ENCODE measurements at regions not wholly inside any gene's neighbourhood (a gene's known extent, or its start where the extent isn't known, plus 50 kb on each side); places are given as distances from the start of the nearest gene placed in this dataset.

- H3K4me1 ChIP-seq = peaks cover 5% of the 10 kb centered on the region; the same call in 2 of the 3 replicates
- no peaks in the 10 kb centered on the region for H3K9me3 ChIP-seq
- FAIRE-seq (no peak), ATAC-seq (no peak), DNase-seq (ENCODE audit: low read depth in 1 of 2, low spot score in 1 of 2) (no peak)
- POLR2A ChIA-PET = no interaction called here
- H3K4me3 ChIP-seq = no peak overlapping the region
- WGBS (ENCODE audit: missing lambda C conversion rate) = 82% methylated on average over 6 of the region's 6 CpGs
- no peak overlapping the region for H3K27ac ChIP-seq
- TF ChIP-seq BHLHE40 (IDR thresholded peaks at IDR 0.05; ENCODE audit: low read depth, low read length) = no peak
- TF ChIP-seq RNF2 (IDR thresholded peaks at IDR 0.05; ENCODE audit: borderline replicate concordance, low read depth) = no peak
- no peak for TF ChIP-seq TP53 (CRISPR knock-in tag; IDR thresholded peaks at IDR 0.05)
- TF ChIP-seq, protein P1, sequence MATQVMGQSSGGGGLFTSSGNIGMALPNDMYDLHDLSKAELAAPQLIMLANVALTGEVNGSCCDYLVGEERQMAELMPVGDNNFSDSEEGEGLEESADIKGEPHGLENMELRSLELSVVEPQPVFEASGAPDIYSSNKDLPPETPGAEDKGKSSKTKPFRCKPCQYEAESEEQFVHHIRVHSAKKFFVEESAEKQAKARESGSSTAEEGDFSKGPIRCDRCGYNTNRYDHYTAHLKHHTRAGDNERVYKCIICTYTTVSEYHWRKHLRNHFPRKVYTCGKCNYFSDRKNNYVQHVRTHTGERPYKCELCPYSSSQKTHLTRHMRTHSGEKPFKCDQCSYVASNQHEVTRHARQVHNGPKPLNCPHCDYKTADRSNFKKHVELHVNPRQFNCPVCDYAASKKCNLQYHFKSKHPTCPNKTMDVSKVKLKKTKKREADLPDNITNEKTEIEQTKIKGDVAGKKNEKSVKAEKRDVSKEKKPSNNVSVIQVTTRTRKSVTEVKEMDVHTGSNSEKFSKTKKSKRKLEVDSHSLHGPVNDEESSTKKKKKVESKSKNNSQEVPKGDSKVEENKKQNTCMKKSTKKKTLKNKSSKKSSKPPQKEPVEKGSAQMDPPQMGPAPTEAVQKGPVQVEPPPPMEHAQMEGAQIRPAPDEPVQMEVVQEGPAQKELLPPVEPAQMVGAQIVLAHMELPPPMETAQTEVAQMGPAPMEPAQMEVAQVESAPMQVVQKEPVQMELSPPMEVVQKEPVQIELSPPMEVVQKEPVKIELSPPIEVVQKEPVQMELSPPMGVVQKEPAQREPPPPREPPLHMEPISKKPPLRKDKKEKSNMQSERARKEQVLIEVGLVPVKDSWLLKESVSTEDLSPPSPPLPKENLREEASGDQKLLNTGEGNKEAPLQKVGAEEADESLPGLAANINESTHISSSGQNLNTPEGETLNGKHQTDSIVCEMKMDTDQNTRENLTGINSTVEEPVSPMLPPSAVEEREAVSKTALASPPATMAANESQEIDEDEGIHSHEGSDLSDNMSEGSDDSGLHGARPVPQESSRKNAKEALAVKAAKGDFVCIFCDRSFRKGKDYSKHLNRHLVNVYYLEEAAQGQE (IDR thresholded peaks at IDR 0.05) = no peak
- no peak for TF ChIP-seq MAX (IDR thresholded peaks at IDR 0.05)
- no peak for TF ChIP-seq FOXS1 (CRISPR knock-in tag; IDR thresholded peaks at IDR 0.05)
- no peak for TF ChIP-seq SMC3 (IDR thresholded peaks at IDR 0.05)
- TF ChIP-seq CHD2 (IDR thresholded peaks at IDR 0.05; ENCODE audit: low read length, partially characterized antibody) = no peak
- no peak for TF ChIP-seq FOSB (CRISPR knock-in tag; IDR thresholded peaks at IDR 0.05)
- no peak for TF ChIP-seq KDM1A (IDR thresholded peaks at IDR 0.05; ENCODE audit: low read depth)
- TF ChIP-seq POLR2AphosphoS2 (conservative IDR thresholded peaks at IDR 0.05; ENCODE audit: low read length) = no peak
- TF ChIP-seq, protein P2, sequence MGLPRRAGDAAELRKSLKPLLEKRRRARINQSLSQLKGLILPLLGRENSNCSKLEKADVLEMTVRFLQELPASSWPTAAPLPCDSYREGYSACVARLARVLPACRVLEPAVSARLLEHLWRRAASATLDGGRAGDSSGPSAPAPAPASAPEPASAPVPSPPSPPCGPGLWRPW (IDR thresholded peaks at IDR 0.05) = no peak
- no peak for TF ChIP-seq CHD4 (IDR thresholded peaks at IDR 0.05; ENCODE audit: borderline replicate concordance)
- CTCF ChIA-PET = interaction anchor here (0.6 to 1.9 kb wide), 4 partner anchors 72 to 304 kb away, joined by 3 to 7 read pairs (median 3); no protein-coding TSS in a partner anchor
- H3K4me2 ChIP-seq = no peak overlapping the region
These were observed 263.9 kb downstream of the GLI2 start for GRCh38 chr2:120999377-121000097.

GRCh38 chr2:121000804-121001203 is 265.1 kb downstream of the GLI2 start:
- FAIRE-seq = no peak
- POLR2A ChIA-PET = no interaction called here
- CTCF ChIA-PET = interaction anchor here (1.0 kb wide), 1 partner anchor 75 kb away, joined by 3 read pairs; no protein-coding TSS in a partner anchor
- Histone ChIP-seq H3K9me3 (no peaks in the 10 kb centered on the region), H3K4me3 (no peak overlapping the region), H3K27ac (no peak overlapping the region), H3K4me2 (no peak overlapping the region), H3K4me1 (no peaks in the 10 kb centered on the region)
- 54% methylated on average over 3 of the region's 3 CpGs for WGBS (ENCODE audit: missing lambda C conversion rate)
- no peak for DNase-seq (ENCODE audit: low read depth in 1 of 2, low spot score in 1 of 2)
- ATAC-seq = no peak
- TF ChIP-seq POLR2A (IDR thresholded peaks at IDR 0.05; ENCODE audit: low read length) = no peak
- TF ChIP-seq MYC (IDR thresholded peaks at IDR 0.05; ENCODE audit: borderline replicate concordance, low read length) = no peak
- no peak for TF ChIP-seq KDM5A (IDR thresholded peaks at IDR 0.05)
- no peak for TF ChIP-seq RFX5 (IDR thresholded peaks at IDR 0.05)
- TF ChIP-seq ZC3H11A (IDR thresholded peaks at IDR 0.05) = no peak
- TF ChIP-seq FOSB (CRISPR knock-in tag; IDR thresholded peaks at IDR 0.05) = no peak
- TF ChIP-seq, protein P2 (IDR thresholded peaks at IDR 0.05) = no peak
- no peak for TF ChIP-seq EP300 (IDR thresholded peaks at IDR 0.05)
- no peak for TF ChIP-seq JUNB (IDR thresholded peaks at IDR 0.05)
- TF ChIP-seq MAFK (IDR thresholded peaks at IDR 0.05; ENCODE audit: partially characterized antibody) = no peak
- TF ChIP-seq EHMT2 (IDR thresholded peaks at IDR 0.05; ENCODE audit: low read depth) = no peak
- no peak for TF ChIP-seq PHF8 (IDR thresholded peaks at IDR 0.05; ENCODE audit: borderline replicate concordance, low read depth)
- no peak for TF ChIP-seq ZSCAN20 (CRISPR knock-in tag; IDR thresholded peaks at IDR 0.05)
- TF ChIP-seq, protein P3, sequence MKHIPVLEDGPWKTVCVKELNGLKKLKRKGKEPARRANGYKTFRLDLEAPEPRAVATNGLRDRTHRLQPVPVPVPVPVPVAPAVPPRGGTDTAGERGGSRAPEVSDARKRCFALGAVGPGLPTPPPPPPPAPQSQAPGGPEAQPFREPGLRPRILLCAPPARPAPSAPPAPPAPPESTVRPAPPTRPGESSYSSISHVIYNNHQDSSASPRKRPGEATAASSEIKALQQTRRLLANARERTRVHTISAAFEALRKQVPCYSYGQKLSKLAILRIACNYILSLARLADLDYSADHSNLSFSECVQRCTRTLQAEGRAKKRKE (CRISPR knock-in tag; IDR thresholded peaks at IDR 0.05; ENCODE audit: low read depth) = no peak
- TF ChIP-seq CHD4 (IDR thresholded peaks at IDR 0.05; ENCODE audit: borderline replicate concordance) = no peak
